ENCODE measurements at regions not wholly inside any gene's neighbourhood (a gene's known extent, or its start where the extent isn't known, plus 50 kb on each side); places are given as distances from the start of the nearest gene placed in this dataset.

GRCh38 chr14:21735200-21735599, 61.6 kb upstream of the OR4E1 start:
- TF ChIP-seq EZH2phosphoT487 (IDR thresholded peaks at IDR 0.05; ENCODE audit: borderline replicate concordance), result no peak
- no peak for TF ChIP-seq CBX3 (IDR thresholded peaks at IDR 0.05; ENCODE audit: low read depth)
- TF ChIP-seq FOSL1 (IDR thresholded peaks at IDR 0.05; ENCODE audit: low read depth), result no peak
- no peak for TF ChIP-seq MAX (IDR thresholded peaks at IDR 0.05)
- TF ChIP-seq YY1 (IDR thresholded peaks at IDR 0.05; ENCODE audit: extremely low read depth, insufficient replicate concordance, low read depth, low read length), result no peak
- TF ChIP-seq CTCF (IDR thresholded peaks at IDR 0.05 in 2 of 3, conservative IDR thresholded peaks at IDR 0.05 in 1 of 3; ENCODE audit: borderline replicate concordance in 1 of 3, insufficient read depth in 1 of 3, low read depth in 2 of 3, low read length in 2 of 3), result no peak
- no peak for TF ChIP-seq POLR2A (IDR thresholded peaks at IDR 0.05; ENCODE audit: borderline replicate concordance, extremely low read depth, insufficient read depth, insufficient read length)
- no peak for TF ChIP-seq ELF1 (IDR thresholded peaks at IDR 0.05; ENCODE audit: borderline replicate concordance, low read depth)
- TF ChIP-seq SP1 (IDR thresholded peaks at IDR 0.05; ENCODE audit: low read depth), result no peak
- no peak for TF ChIP-seq POLR2AphosphoS5 (IDR thresholded peaks at IDR 0.05; ENCODE audit: low read depth, low read length)
- no peak for TF ChIP-seq ZNF274 (IDR thresholded peaks at IDR 0.05; ENCODE audit: low read depth, low read length)
- TF ChIP-seq EGR1 (IDR thresholded peaks at IDR 0.05; ENCODE audit: low read depth), result no peak
